Activated T-cell treated with anti-CD3 and anti-CD28 coated beads, Interleukin-2, amount 50 U/mL, for 48 hours (primary cell): ENCODE measurements at regions not wholly inside any gene's neighbourhood (a gene's known extent, or its start where the extent isn't known, plus 50 kb on each side); places are given as distances from the start of the nearest gene placed in this dataset.

Experiments used
- DNase-seq, 2 experiments: peaks; one replicate each; pipeline ENCODE4 v3.0.0-alpha.2; 2020

- DNase-seq = no peak
Measured at GRCh38 chrX:69303231-69303630, 138.0 kb upstream of the PJA1 start.

- no peak for DNase-seq
Measured at GRCh38 chrX:69299951-69300714, 134.9 kb upstream of the PJA1 start.

DNA sequence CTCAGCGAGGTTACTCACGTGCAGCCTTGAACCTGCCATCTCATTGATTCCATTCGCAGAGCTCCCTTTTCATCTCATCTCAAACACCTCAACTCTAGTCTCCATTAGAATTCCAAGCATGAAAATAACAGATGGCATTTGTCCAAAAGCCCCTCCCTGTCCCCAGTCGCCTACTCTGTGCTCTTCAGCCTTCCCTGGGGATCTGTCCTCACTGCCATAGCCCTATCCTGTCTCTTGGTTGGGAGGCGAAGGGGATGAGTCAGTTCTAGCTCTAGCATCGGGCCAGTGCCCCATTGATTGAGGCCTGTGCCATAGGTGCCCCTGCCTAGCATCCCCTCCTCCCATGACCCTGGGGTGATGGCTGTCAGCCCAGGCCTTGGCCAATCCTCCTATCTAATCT lies 134.0 kb upstream of the PJA1 start:
- DNase-seq = no peak

- DNase-seq = no peak
Measured at GRCh38 chrX:69298466-69299140, 133.3 kb upstream of the PJA1 start.

DNA sequence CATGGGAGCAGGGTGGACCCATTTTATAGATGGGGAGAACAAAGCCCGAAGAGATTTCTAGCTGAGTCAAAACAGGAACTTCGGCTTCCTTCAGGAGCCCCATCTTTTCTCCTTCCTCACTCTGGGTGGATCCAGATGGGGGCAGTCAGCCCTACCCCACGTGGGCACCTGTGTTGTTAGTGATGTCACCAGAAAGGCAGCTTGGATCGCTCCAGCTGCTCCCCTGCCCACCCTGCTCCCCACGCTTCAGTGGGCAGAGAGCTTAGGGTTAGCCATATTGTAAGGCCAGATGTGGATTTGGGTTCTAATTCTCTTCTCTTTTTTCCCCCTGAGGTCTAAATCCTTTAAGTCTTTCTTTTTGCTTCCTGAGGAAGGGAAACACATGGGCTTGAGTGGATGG lies 132.3 kb upstream of the PJA1 start:
- DNase-seq = no peak

- no peak for DNase-seq
Measured at GRCh38 chrX:69293776-69294601, 128.7 kb upstream of the PJA1 start.

- no peak for DNase-seq
Measured at GRCh38 chrX:69291116-69291515, 125.9 kb upstream of the PJA1 start.

GRCh38 chrX:69290292-69290691 lies 125.0 kb upstream of the PJA1 start:
- no peak for DNase-seq

- no peak for DNase-seq
Measured at GRCh38 chrX:69289793-69290123, 124.5 kb upstream of the PJA1 start.

- no peak for DNase-seq
Measured at GRCh38 chrX:69289046-69289792, 124.0 kb upstream of the PJA1 start.

DNA sequence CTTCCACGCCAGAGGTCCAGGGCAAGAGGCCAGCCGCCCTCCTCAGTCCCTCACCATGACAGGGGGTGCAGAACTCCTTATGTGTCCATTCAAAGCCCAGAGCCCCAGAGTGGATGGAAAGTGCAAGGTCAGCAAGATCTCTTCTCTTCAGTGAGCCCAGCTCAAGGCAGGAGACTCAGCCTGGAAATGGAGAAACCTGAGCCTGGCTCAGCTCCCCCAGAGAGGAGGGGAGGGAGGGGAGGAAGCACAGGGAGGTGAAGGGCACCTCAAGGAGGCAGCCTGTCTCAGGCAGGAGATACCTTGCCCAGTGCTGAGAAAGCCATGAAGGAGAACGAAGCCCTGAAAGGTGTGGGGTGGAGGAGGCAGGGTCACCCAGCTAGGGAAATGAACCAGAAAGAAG lies 121.8 kb upstream of the PJA1 start:
- no peak for DNase-seq

DNA sequence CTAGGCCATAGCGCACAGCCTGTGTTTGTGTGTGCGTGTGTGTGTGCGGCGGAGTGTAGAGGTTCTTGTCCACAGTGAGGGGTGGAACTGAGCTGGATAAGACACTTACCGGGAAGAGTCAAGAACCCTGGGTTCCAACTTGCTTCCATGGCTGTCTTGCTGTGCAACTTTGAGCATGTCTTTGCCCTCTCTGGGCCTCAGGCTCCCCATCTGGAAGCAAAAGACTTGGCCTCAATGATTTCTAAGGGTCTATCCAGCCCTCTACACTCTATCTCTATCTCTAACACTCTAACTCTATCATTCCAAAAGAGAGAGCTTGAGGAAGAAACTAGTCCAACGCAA lies 121.3 kb upstream of the PJA1 start:
- no peak for DNase-seq

- DNase-seq = peak; percentile 75 to 76
Measured at GRCh38 chrX:69285881-69286564, 120.8 kb upstream of the PJA1 start.

- no peak for DNase-seq
Measured at GRCh38 chrX:69285401-69285877, 120.2 kb upstream of the PJA1 start.

- DNase-seq = no peak
Measured at GRCh38 chrX:69284491-69284890, 119.2 kb upstream of the PJA1 start.

GRCh38 chrX:69282893-69283690 lies 117.8 kb upstream of the PJA1 start:
- no peak for DNase-seq

GRCh38 chrX:69280933-69281332 lies 115.7 kb upstream of the PJA1 start:
- DNase-seq = no peak

GRCh38 chrX:69279234-69279633 lies 114.0 kb upstream of the PJA1 start:
- DNase-seq = no peak

DNA sequence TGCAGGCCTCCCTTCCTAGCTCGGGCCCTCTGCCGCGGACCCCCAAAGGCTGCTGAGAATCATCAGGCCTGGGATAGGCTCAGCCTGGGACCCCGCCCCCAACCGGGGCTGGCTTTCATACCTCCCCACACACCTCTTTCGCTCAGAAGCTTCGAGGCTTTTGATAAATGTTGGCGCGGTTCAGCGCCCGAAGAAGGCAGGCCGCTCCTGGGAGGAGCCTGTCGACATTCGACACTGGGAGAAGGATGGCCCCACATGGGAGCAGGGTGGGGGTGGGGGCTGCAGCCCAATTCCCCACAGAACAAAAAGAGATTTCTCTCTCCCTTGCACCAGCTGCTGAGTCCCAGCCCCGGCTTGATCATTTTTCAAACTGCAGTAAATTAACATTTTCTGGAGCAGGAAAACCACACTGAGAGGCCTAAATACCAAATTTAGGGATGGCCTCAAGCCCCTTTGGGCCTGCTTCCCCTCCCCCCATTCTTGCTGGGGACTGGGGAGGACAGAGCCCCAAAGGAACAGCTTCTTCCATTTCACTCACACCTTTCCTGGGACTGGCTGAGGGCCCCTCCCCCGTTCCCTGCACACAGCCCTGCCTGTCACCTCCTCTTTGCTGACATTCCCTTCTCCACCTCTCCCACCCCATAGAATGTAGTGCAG lies 112.9 kb upstream of the PJA1 start:
- no peak for DNase-seq

GRCh38 chrX:69277369-69277990 lies 112.2 kb upstream of the PJA1 start:
- DNase-seq = no peak

DNA sequence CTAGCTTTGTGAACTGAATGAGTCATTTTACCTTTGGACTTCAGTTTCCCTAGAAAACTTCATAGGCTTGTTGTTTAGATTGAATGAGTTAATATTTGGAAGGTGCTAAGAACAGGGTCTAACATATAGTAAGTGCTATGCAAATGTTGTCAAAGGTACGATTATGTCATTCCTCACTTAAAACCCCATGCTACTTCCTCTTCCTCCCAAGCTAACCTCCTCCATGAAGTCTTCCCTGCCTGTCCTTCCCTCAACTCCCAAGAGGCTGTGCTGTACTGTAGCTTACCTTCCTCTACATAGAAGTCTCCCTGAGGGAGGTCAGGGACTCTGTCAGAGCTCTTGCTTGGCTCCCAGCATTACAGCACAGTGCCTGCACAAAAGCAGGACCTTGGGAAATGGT lies 103.4 kb upstream of the PJA1 start:
- DNase-seq = no peak
